ENCODE measurements at regions not wholly inside any gene's neighbourhood (a gene's known extent, or its start where the extent isn't known, plus 50 kb on each side); places are given as distances from the start of the nearest gene placed in this dataset.
"Not testable (repeated sequence)": the region's sequence is repeated elsewhere in the genome, so short reads cannot be mapped to it uniquely, and the experiment has no call there.

DNA sequence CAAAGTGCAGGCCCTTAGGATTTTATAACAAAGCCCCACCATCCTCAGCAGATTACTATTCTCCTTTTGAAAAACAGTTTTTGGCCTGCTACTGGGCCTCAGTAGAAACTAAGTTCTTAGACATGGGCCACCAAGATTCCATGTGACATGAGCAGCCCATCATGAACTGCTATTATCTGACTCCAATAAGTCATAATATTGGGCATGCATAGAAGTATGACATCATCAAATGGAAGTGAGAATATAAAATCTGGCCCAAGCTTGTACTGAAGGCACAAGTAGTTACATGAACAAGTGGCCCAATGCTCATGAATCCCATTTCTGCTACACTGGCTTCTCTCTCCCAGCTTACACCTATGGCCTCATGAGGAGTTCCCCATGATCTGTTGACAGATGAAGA lies 404.8 kb downstream of the EPHA5 start:
- H3K9me3 Mint-ChIP-seq, result peaks cover 4% of the 10 kb centered on the region
- no peaks in the 10 kb centered on the region for H3K27me3 Mint-ChIP-seq
- no peak overlapping the region for H3K4me3 Mint-ChIP-seq
- no peak for DNase-seq
- no peaks in the 10 kb centered on the region for H3K36me3 Mint-ChIP-seq
- H3K27ac Mint-ChIP-seq, result no peak overlapping the region
- CTCF ChIA-PET, result no interaction called here
- no peaks in the 10 kb centered on the region for H3K4me1 Mint-ChIP-seq

DNA sequence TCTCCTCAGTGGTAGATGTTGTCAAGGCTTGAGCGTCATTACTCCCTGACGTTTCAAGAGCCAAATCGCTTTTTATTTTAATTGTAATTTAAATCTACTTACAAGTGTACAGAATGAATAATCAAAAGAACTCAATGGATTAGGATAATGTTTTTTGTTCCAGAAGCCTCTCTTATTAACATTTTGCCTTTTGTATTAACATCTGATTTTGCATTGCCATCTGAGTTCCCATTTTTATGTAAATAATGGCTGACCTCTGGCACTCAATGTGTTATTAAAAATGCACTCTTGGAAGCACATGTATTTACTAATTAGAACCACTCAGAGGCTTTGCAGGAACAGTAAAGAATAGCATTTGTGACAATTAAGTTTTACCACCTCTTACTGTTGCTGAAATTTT lies 411.0 kb downstream of the EPHA5 start:
- DNase-seq, result no peak
- H3K4me1 Mint-ChIP-seq, result no peaks in the 10 kb centered on the region
- H3K27me3 Mint-ChIP-seq, result no peaks in the 10 kb centered on the region

DNA sequence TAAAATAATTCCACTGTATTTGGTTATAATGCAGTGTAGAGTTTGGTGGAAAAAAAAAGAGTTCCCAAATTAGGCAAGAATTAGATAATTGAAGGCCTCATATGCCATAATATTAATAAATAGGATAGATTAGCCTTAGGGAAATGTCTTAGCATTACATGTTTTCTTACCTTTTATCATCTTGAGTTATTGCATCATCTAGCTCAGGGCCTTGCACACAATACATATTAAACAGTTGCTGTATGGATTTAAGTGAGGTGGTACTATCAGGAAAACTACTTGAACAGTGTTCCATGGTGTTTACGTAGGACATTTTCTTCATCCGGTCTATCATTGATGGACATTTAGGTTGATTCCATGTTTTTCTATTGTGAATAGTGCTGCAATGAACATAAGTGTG lies 419.4 kb downstream of the EPHA5 start:
- CTCF ChIA-PET, result no interaction called here
- Mint-ChIP-seq H3K27me3 (no peaks in the 10 kb centered on the region), H3K4me1 (no peaks in the 10 kb centered on the region), H3K36me3 (no peaks in the 10 kb centered on the region), H3K27ac (no peak overlapping the region), H3K9me3 (no peaks in the 10 kb centered on the region), H3K4me3 (no peak overlapping the region)
- DNase-seq, result no peak

More for the DNA sequence above, 411.0 kb downstream of the EPHA5 start:
- CTCF ChIA-PET, result no interaction called here
- no peaks in the 10 kb centered on the region for H3K36me3 Mint-ChIP-seq
- no peaks in the 10 kb centered on the region for H3K9me3 Mint-ChIP-seq
- H3K4me3 Mint-ChIP-seq, result no peak overlapping the region
- H3K27ac Mint-ChIP-seq, result no peak overlapping the region

DNA sequence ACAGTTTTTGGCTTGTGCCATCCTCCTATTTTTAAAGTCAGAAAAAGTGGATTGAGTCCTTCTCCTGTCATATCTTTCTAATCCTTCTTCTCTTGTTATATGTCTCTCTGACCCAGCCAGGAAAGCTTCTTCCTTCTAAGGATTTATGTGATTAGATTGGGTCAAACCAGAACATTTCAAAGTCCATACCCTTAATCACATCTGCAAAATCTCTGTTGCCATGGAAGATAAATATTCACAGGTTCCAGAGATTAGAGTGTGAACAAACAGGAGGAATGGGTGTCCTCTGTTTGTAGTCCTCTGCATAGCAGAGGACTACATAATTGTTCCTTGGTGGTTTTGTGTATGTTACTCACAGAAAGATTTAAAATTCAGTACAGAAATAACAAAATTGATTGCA lies 421.2 kb downstream of the EPHA5 start:
- H3K27ac Mint-ChIP-seq, result no peak overlapping the region
- CTCF ChIA-PET, result no interaction called here
- no peak for DNase-seq
- no peaks in the 10 kb centered on the region for H3K27me3 Mint-ChIP-seq
- H3K36me3 Mint-ChIP-seq, result no peaks in the 10 kb centered on the region
- H3K9me3 Mint-ChIP-seq, result no peaks in the 10 kb centered on the region
- no peak overlapping the region for H3K4me3 Mint-ChIP-seq
- no peaks in the 10 kb centered on the region for H3K4me1 Mint-ChIP-seq

DNA sequence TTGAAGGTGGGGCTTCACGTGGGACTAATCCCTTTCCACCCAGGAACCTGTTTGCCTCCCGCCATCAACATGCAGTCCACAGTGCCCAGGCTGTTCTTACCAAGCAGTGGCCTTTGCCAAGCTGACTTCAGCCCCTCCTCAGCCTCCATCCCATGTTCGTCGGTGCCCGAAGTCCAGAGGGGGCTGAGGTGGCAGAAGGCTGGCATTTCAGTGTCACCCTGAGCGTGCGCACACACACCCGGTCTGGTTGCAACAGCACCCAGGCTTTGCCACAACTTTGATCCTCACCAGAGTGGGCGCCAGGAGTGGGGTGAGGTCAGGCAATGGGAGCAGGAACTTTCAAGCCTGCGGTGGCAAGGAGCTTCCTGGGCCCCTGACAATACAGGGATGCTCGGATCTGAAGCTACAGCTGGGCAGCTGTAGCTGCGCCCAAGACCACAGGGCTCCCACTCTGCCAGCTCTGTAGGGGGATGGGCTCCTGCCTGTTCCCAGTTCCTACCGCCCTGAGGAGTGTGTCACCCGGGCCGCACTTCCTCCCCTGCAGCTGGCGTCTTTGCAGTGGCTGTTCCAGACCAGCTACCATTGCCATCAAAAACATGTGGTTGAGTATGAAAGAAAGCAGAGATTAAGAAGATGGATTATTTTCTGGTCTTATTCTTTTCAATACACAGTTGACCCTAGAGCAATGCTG lies 428.0 kb downstream of the EPHA5 start:
- Mint-ChIP-seq H3K36me3 (no peaks in the 10 kb centered on the region), H3K4me1 (no peaks in the 10 kb centered on the region), H3K27me3 (no peaks in the 10 kb centered on the region), H3K27ac (no peak overlapping the region), H3K9me3 (no peaks in the 10 kb centered on the region), H3K4me3 (no peak overlapping the region)
- CTCF ChIA-PET, result no interaction called here
- no peak for DNase-seq

DNA sequence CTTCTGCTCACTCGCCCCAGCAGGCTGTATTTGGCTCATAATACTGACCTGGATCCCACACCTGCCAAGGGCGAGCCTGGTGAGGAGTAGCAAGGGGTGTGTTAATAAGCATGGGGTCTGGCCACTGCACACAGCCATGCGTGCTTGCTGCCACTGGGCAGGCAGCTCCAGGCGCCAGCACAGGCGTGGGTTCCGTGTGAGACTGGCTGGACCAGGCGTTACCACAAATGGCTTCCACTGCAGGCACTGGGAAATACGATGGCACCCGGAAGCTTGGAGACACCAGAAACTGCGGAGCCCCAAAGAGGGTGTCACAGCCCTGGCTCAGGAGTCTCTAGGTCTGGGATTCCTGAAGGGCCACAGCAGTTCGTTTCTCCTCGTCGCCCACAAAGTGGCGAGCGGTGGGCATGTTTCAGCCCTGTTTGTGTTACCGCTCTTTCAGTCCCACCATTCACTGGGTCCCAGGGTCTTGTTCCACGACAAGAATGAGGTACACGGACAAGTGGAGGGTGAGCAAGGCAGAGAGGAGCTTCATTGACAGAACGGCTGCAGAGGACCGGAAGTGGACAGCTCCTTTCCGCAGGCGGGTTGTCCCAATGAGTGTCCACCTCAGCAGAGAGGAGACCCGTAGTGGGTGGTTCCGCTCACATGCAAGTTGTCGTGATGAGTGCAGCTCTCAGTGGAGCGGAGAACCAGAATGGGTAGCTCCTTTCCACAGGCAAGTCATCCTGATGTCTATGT lies 428.9 kb downstream of the EPHA5 start:
- H3K4me1 Mint-ChIP-seq, result no peaks in the 10 kb centered on the region
- no peaks in the 10 kb centered on the region for H3K27me3 Mint-ChIP-seq
- no peaks in the 10 kb centered on the region for H3K36me3 Mint-ChIP-seq
- no peak overlapping the region for H3K27ac Mint-ChIP-seq
- H3K9me3 Mint-ChIP-seq, result no peaks in the 10 kb centered on the region
- DNase-seq, result no peak
- CTCF ChIA-PET, result no interaction called here
- H3K4me3 Mint-ChIP-seq, result no peak overlapping the region

DNA sequence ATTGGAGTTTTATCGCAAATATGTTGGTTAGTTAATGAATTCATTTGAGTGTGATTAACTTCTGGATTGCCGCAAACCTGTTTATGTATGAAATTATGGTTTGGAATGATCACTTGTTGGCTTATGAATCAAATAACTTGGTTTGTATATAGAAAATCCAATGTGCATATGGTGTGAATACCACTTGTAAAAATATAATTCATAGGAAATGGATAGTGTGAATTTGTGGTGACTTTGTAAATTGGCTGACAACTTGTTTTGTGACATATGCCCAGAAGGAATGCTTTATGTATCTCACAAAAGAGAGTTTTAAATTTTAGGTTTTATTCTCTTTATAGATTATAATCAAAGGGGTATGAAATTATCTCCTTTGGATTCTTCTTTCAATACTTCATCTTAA lies 436.2 kb downstream of the EPHA5 start:
- no peak overlapping the region for H3K27ac Mint-ChIP-seq
- no peak overlapping the region for H3K4me3 Mint-ChIP-seq
- no peaks in the 10 kb centered on the region for H3K27me3 Mint-ChIP-seq
- no peaks in the 10 kb centered on the region for H3K36me3 Mint-ChIP-seq
- peaks cover 4% of the 10 kb centered on the region for H3K9me3 Mint-ChIP-seq
- no peaks in the 10 kb centered on the region for H3K4me1 Mint-ChIP-seq
- CTCF ChIA-PET, result no interaction called here
- DNase-seq, result no peak

DNA sequence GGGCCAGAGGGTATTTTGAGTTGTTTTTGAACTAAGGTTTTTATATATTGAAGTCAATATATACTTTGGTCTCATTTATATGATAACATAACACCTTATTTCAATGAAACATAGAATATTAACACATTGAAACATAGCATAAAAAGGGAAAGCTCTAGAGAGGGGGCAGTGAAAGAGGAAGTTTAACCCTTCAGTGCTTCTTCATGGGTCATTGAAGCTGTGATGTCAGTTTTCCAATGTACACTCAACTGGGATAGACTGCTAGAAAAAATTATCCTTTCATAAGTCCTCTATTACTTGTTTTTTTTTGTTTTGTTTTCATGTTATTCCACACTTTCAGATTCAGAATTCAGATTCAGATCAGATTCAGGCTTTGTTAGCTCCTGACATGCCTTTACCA lies 442.7 kb downstream of the EPHA5 start:
- Mint-ChIP-seq H3K27me3 (no peaks in the 10 kb centered on the region), H3K36me3 (no peaks in the 10 kb centered on the region), H3K4me3 (no peak overlapping the region), H3K4me1 (no peaks in the 10 kb centered on the region), H3K27ac (no peak overlapping the region), H3K9me3 (peaks cover 5% of the 10 kb centered on the region)
- no peak for DNase-seq
- CTCF ChIA-PET, result no interaction called here

DNA sequence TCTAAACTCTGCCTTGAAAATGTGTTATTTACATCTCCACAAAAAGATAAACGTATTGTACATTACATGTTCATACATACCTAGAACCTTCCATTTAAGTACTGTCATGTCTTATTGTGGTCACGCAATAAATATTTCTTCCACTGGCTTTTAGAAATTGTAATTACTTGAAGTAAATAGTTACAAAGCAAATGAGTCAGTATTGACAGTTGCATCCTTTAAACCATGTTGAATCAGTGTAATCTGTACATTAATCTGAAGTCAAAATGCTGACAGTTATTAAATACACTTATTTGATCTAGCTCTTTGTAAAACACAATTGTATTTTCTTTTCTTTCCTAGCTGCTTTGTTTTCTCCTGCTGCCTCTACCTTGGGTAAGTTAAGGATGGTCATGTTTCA lies 446.7 kb downstream of the EPHA5 start:
- Mint-ChIP-seq H3K27ac (no peak overlapping the region), H3K4me1 (no peaks in the 10 kb centered on the region), H3K27me3 (no peaks in the 10 kb centered on the region), H3K9me3 (peaks cover 4% of the 10 kb centered on the region), H3K4me3 (no peak overlapping the region), H3K36me3 (no peaks in the 10 kb centered on the region)
- DNase-seq, result no peak
- CTCF ChIA-PET, result no interaction called here

DNA sequence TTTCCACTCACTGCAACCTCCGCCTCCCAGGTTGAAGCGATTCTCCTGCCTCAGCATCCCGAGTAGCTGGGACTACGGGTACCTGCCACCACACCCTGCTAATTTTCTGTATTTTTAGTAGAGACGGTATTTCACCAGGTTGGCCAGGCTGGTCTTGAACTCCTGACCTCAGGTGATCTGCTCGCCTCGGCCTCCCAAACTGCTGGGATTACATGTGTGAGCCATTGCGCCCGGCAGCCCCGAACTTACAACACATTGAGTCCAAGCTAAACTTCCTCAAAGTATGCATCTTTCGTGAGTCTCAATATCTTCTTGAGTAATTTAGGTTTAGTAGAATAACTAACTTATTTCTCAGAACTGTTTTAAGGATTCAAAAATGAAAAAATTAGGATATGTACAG lies 447.2 kb downstream of the EPHA5 start:
- H3K4me1 Mint-ChIP-seq, H3K4me3 Mint-ChIP-seq, DNase-seq, H3K27me3 Mint-ChIP-seq, H3K9me3 Mint-ChIP-seq, H3K36me3 Mint-ChIP-seq, H3K27ac Mint-ChIP-seq, CTCF ChIA-PET: not testable (repeated sequence)

DNA sequence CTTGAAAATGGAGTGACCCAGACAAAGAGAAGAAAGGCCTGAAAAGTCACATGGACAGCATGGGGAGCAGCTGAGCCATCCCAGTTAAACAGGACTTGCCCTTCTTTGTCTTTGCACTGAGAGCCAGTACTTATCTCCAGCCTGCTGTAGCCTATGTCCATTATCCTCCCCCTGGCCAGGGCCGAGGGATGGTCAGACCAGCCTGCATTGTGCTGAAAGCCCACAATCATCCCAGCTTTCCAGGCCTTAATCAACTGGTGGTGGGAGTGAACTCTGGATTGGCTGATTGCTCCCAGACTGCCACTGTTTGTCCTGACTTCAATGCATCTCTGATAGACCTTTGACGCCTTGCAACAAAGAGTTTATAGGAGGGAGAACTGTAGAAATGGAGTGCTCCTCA lies 453.1 kb downstream of the EPHA5 start:
- Mint-ChIP-seq H3K36me3 (no peaks in the 10 kb centered on the region), H3K27me3 (no peaks in the 10 kb centered on the region), H3K4me1 (no peaks in the 10 kb centered on the region), H3K9me3 (no peaks in the 10 kb centered on the region), H3K4me3 (no peak overlapping the region), H3K27ac (no peak overlapping the region)
- CTCF ChIA-PET, result no interaction called here
- no peak for DNase-seq

DNA sequence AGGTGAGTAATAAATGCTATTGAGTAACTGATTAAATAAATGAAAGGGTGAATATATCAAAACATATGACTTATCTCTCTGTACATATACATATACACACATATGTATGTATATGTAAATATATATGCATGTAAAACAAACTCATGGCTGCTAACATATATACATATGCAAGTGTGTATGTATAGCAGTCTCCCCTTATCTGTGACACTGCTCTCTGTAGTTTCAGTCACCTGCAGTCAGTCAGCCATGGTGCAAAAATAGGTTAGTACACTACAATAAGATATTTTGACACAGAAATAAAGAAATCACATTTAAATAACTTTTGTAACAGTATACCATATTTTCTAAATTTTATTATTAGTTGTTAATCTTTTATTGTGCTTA lies 467.4 kb downstream of the EPHA5 start:
- peaks cover 5% of the 10 kb centered on the region for H3K9me3 Mint-ChIP-seq
- no peak overlapping the region for H3K27ac Mint-ChIP-seq
- H3K27me3 Mint-ChIP-seq, result no peaks in the 10 kb centered on the region
- DNase-seq, result no peak
- CTCF ChIA-PET, result no interaction called here
- no peak overlapping the region for H3K4me3 Mint-ChIP-seq
- H3K4me1 Mint-ChIP-seq, result no peaks in the 10 kb centered on the region
- H3K36me3 Mint-ChIP-seq, result no peaks in the 10 kb centered on the region

DNA sequence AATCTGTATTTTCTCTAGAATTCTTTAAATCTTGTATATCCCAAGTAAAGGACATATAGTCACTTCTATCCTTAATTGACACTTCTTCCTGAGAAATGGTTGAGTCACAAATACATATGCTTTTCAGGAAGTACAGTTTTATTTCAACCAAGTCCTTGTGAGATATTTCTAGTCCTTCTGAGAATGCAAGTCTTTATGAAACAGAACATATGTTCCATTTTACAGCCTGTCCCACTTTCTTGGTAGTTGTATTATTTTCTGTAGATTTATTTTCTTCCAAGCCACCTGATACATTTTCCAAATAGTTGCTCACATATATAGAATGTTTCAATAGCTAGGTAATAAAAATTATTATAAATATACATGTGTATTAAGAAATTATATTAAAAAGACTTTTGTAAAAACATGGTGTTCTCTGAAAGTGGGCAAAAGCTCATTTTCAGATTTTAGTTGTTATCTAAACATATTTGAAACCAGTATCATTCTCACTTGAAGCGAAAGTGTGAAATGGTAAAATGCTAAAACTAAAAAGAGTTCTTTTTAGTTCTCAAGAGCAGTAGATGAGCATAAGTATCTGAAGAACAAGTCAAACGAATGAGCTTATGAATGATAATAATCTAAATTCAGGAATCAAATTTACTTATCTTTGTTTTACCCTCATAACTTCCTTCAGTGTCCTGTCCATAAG lies 468.0 kb downstream of the EPHA5 start:
- CTCF ChIA-PET, result no interaction called here
- no peak overlapping the region for H3K27ac Mint-ChIP-seq
- peaks cover 5% of the 10 kb centered on the region for H3K9me3 Mint-ChIP-seq
- H3K4me1 Mint-ChIP-seq, result no peaks in the 10 kb centered on the region
- no peak for DNase-seq
- H3K36me3 Mint-ChIP-seq, result no peaks in the 10 kb centered on the region
- H3K27me3 Mint-ChIP-seq, result no peaks in the 10 kb centered on the region
- H3K4me3 Mint-ChIP-seq, result no peak overlapping the region

DNA sequence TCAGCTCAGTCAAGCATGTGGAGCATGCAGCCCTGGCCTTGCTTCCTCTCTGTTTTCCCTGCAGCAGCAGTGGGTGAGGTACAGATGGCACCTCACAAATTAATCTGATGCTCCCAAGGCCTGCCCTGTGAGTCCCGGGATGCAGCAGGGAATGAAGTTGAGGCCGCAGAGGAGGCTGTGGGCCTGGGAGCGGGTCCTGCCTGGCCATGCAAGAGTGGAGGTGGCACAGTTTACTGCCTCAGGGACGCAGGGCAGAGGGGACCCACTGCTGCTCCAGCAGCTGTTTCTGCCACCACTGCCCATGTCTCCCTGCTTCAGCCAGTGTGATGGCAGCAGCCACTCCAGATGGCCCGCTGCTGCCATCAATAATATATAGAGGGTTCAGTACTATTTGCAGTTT lies 474.6 kb downstream of the EPHA5 start:
- Mint-ChIP-seq H3K36me3 (no peaks in the 10 kb centered on the region), H3K27ac (no peak overlapping the region), H3K4me1 (no peaks in the 10 kb centered on the region), H3K4me3 (no peak overlapping the region), H3K27me3 (no peaks in the 10 kb centered on the region), H3K9me3 (no peaks in the 10 kb centered on the region)
- DNase-seq, result no peak
- CTCF ChIA-PET, result no interaction called here

DNA sequence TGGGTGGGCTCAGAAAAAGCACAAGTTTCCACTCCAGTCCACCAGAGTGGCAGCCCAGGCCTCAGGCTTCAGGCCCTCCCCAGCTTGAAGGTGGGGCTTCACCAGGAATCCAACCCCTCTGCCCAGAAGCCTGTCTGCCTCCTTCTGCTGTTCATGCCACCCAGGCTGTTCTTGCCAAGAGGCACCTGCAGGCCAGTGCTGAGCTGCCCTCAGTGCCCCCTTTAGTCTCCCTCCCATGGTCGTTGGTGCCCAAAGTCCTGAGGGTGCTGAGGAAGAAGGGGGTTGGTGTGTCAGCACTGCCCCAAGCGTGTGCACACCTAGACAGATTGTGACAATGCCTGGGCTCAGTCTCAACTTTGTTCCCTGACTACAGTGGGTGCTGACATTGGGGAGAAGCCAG lies 475.3 kb downstream of the EPHA5 start:
- H3K4me3 Mint-ChIP-seq, result no peak overlapping the region
- H3K27me3 Mint-ChIP-seq, result no peaks in the 10 kb centered on the region
- DNase-seq, result no peak
- H3K4me1 Mint-ChIP-seq, result no peaks in the 10 kb centered on the region
- no peak overlapping the region for H3K27ac Mint-ChIP-seq
- no peaks in the 10 kb centered on the region for H3K36me3 Mint-ChIP-seq
- CTCF ChIA-PET, result interaction anchor here (0.5 kb wide), 1 partner anchor 974 kb away, joined by 3 read pairs; no protein-coding TSS in a partner anchor
- H3K9me3 Mint-ChIP-seq, result no peaks in the 10 kb centered on the region
